ENCODE measurements at regions not wholly inside any gene's neighbourhood (a gene's known extent, or its start where the extent isn't known, plus 50 kb on each side); places are given as distances from the start of the nearest gene placed in this dataset.

GRCh38 chr17:68800751-68801150, 154.4 kb downstream of the ABCA8 start:
- TF ChIP-seq, protein P1, sequence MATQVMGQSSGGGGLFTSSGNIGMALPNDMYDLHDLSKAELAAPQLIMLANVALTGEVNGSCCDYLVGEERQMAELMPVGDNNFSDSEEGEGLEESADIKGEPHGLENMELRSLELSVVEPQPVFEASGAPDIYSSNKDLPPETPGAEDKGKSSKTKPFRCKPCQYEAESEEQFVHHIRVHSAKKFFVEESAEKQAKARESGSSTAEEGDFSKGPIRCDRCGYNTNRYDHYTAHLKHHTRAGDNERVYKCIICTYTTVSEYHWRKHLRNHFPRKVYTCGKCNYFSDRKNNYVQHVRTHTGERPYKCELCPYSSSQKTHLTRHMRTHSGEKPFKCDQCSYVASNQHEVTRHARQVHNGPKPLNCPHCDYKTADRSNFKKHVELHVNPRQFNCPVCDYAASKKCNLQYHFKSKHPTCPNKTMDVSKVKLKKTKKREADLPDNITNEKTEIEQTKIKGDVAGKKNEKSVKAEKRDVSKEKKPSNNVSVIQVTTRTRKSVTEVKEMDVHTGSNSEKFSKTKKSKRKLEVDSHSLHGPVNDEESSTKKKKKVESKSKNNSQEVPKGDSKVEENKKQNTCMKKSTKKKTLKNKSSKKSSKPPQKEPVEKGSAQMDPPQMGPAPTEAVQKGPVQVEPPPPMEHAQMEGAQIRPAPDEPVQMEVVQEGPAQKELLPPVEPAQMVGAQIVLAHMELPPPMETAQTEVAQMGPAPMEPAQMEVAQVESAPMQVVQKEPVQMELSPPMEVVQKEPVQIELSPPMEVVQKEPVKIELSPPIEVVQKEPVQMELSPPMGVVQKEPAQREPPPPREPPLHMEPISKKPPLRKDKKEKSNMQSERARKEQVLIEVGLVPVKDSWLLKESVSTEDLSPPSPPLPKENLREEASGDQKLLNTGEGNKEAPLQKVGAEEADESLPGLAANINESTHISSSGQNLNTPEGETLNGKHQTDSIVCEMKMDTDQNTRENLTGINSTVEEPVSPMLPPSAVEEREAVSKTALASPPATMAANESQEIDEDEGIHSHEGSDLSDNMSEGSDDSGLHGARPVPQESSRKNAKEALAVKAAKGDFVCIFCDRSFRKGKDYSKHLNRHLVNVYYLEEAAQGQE (IDR thresholded peaks at IDR 0.05; ENCODE audit: insufficient replicate concordance, low read depth) = no peak
- TF ChIP-seq, protein P2, sequence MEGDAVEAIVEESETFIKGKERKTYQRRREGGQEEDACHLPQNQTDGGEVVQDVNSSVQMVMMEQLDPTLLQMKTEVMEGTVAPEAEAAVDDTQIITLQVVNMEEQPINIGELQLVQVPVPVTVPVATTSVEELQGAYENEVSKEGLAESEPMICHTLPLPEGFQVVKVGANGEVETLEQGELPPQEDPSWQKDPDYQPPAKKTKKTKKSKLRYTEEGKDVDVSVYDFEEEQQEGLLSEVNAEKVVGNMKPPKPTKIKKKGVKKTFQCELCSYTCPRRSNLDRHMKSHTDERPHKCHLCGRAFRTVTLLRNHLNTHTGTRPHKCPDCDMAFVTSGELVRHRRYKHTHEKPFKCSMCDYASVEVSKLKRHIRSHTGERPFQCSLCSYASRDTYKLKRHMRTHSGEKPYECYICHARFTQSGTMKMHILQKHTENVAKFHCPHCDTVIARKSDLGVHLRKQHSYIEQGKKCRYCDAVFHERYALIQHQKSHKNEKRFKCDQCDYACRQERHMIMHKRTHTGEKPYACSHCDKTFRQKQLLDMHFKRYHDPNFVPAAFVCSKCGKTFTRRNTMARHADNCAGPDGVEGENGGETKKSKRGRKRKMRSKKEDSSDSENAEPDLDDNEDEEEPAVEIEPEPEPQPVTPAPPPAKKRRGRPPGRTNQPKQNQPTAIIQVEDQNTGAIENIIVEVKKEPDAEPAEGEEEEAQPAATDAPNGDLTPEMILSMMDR (IDR thresholded peaks at IDR 0.05; ENCODE audit: insufficient read depth, low read length) = no peak
- TF ChIP-seq POLR2AphosphoS5 (IDR thresholded peaks at IDR 0.05; ENCODE audit: low read depth) = no peak
- no peak for TF ChIP-seq GABPA (IDR thresholded peaks at IDR 0.05; ENCODE audit: low read depth)

All from HL-60 (cell line).